GM19372 (cell line): ENCODE measurements at regions not wholly inside any gene's neighbourhood (a gene's known extent, or its start where the extent isn't known, plus 50 kb on each side); places are given as distances from the start of the nearest gene placed in this dataset.

Experiments used
- ATAC-seq: cut with Tn5 transposase; IDR thresholded peaks from one replicate; pipeline ENCODE4 v1.9.1; 2021; ENCODE audit warnings: mild to moderate bottlenecking, low read depth, moderate library complexity; ENCODE audit not compliant: unreplicated experiment

GRCh38 chr10:128312250-128312649 lies 186.0 kb upstream of the MKI67 start:
- no peak for ATAC-seq

DNA sequence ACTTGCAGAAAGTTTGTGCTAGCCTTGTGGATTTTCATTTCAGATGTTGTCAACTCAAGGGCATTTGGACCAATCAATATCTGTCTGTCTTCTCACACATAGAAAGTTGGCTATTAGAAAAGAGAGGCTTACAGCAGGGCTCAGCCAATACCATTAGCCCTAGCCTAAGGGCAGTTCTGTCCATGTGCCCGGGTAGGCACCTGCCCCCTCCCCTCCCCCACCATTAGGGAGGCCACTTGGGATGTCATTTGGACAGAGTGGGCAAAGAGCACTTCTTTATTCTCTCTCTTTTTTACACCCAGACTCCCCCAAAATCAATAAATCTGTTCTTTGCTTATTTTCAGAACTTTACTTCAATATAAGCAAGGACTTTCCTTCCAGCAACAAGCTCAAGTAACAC lies 188.5 kb upstream of the MKI67 start:
- no peak for ATAC-seq

DNA sequence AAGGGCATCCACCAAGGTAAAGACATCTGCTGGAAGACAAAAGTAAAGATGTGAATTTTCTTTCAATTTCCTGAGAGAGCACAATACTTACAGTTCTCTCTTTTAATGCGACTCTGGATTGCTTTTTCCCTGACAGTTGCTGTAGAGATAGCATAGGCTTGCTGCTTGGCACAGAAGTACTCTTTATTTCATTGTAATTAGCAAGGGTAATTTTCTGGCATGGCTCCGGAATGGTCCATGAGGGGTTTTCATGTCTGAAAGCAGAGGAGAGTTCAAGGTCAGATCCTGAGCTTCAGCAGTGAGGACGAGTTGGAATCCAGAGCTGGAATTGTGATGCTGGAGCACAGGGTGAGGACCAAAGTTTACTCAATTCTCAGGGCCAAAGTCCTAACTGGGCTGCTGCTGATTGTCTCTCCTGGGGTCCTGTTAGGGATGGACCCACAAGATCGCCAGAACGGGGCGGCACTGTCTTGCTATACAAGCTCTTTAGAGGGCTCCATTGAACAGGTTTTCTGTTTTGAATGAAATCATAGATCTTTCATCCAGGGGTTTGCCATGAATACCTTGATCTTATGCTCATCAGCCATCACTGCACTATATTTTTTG lies 190.0 kb upstream of the MKI67 start:
- no peak for ATAC-seq

GRCh38 chr10:128316925-128317324 lies 190.7 kb upstream of the MKI67 start:
- no peak for ATAC-seq

- no peak for ATAC-seq
Measured at GRCh38 chr10:128318366-128318765, 192.1 kb upstream of the MKI67 start.

GRCh38 chr10:128318913-128319312 lies 192.7 kb upstream of the MKI67 start:
- no peak for ATAC-seq

- ATAC-seq: no peak
Measured at GRCh38 chr10:128322106-128322505, 195.9 kb upstream of the MKI67 start.

DNA sequence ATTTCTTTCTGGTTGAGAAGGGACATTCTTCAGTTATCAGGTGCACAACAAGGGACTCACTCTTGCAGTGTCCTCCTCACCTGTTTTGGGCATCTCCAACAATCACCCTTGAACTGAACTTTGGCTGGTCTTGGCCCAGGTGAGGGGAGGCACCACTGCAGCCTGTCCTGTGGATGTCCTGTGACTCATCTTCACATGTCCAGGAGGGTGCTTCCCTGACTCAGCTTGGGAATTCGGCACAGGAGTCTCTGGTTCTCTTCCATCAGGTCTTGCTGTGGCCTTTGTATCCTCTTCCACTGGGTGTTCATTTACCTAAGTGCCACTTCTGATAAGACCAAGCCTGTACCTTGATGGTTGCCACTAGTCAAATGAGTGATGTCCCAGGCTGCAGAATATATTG lies 196.7 kb upstream of the MKI67 start:
- no peak for ATAC-seq

DNA sequence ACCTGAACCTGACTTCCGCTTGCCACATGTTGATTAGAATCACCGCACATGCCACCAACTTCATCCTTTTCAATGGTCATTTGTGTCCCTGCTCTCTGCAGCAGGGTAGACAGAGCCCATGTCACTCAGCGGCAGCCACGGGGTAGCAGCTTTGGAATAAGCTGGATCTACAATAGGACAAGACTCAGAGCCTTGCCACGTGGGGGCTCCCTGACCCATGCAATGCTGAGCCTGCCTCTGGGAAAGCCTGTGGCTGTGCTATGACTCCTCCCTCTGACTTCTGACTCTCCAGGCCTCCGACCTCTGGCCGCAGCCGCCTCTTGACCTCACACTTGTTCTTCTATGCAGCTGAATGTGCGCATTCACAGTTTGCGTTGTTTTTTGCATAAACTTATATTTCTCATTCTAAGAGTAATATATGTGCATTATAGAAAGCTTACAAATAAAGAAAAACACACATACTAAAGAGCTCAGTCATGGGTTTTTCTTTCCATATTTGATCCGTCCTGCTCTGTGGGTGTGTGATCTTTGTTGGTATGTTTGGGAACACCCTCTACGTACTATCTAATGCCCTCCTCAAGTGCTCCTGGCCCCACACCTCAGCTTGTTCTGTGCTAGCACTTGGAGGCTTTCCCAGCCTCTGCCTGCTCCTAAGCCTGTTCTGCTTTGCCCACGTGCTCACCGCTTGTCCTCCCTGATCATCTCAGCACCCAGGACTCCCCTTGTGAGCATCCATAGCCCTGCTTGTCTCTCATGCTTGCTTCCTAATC lies 198.0 kb upstream of the MKI67 start:
- ATAC-seq: no peak

- ATAC-seq: no peak
Measured at GRCh38 chr10:128325788-128326187, 199.6 kb upstream of the MKI67 start.

- no peak for ATAC-seq
Measured at GRCh38 chr10:128326251-128326650, 200.0 kb upstream of the MKI67 start.

GRCh38 chr10:128326851-128327250 lies 200.6 kb upstream of the MKI67 start:
- no peak for ATAC-seq

- ATAC-seq: no peak
Measured at GRCh38 chr10:128336401-128336800, 210.2 kb upstream of the MKI67 start.

GRCh38 chr10:128337860-128338378 lies 211.7 kb upstream of the MKI67 start:
- ATAC-seq: no peak

GRCh38 chr10:128338951-128339350 lies 212.7 kb upstream of the MKI67 start:
- ATAC-seq: no peak

DNA sequence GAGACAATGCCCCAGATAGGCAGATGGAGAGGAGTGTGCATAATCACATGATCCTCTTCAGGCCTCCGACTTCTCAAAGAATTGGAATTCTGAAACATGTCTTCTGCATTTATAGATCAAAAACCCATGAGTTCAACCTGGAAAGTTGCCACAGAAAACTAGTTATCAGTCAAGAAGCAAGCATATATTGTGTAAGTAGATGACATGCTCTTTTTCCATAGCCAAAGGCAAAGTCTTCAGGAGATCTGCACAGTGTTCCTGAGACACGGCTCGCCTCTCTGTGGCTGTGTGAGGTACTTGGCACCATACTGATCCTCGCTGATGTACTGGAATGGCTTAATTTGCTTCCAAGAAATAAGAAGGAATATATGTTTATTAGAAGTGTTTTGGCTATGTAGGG lies 213.5 kb upstream of the MKI67 start:
- ATAC-seq: no peak

DNA sequence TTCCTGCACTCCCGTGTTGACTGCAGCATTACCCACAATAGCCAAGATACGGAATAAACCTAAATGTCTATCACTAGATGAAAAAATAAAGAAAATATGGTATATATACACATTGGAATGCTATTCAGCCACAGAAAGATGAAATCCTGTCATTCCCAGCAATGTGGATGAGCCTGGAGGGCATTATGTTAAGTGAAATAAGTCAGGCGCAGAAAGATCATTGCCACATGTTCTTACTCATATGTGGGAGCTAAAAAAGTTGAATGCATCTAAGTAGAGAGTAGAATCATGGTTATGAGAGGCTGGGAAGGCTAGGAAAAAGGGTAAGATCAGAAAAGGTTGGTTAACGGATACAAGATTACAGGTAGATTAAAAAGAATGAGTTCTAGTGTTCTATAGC lies 219.1 kb upstream of the MKI67 start:
- ATAC-seq: no peak

DNA sequence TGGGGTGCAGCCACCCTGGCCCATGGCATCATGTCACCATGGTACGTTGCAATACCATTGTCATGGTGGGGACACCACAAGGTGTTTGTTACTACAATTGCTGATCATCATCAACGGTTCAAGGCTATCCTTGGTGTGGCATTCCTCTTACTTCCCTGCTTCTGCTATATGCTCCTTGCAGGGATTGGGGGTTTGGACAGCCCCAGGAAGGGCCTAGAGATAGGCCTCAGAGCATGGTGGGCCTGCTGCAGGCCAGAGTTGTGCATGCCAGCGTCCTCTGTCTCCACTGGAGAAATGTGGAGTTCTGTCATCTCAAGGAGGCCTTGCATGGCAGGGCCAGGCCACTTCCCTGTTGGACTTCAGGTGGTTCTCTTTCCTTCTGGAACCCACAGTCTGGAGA lies 234.6 kb upstream of the MKI67 start:
- ATAC-seq: no peak

DNA sequence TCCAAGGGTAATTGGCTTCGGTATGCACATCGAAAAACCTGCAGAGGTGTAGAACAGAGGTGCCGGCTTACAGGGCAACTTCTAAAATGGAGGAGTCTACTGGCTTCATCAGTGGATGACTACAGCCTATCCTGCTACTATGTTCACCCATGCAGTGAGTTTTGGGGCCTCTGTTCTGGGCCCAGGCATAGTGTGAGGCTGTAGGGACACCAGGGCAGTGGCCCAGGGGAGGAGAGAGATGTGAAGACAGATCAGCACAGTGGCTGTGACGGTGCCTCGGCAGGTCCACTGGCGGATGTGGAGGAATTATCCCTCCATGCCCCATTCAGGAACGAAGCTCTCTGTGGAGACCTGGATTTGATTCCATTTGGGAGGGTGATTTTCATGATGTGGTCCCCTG lies 235.3 kb upstream of the MKI67 start:
- ATAC-seq: no peak

- no peak for ATAC-seq
Measured at GRCh38 chr10:128362514-128362913, 236.3 kb upstream of the MKI67 start.

DNA sequence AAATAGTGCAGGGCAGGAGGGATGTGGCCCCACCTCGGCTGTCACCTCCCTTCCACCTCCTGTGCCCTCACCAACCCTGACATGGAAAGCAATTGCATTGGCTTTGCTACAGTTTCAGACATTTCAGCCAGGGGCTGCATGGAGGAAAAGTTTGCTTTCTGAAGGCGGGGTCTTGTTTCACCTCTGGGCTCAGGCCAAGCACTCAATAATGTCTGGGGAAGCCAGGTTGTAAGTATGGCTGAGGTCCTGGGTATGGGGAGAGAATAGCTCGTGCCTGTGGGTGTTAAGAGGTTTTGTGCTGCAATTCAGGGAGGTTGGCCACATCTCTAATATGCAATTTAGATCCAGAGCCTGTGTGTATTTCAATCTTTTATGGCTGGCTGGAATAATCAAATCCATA lies 238.4 kb upstream of the MKI67 start:
- no peak for ATAC-seq

GRCh38 chr10:128365156-128365725 lies 239.0 kb upstream of the MKI67 start:
- ATAC-seq: no peak
